ENCODE measurements at regions not wholly inside any gene's neighbourhood (a gene's known extent, or its start where the extent isn't known, plus 50 kb on each side); places are given as distances from the start of the nearest gene placed in this dataset.

DNA sequence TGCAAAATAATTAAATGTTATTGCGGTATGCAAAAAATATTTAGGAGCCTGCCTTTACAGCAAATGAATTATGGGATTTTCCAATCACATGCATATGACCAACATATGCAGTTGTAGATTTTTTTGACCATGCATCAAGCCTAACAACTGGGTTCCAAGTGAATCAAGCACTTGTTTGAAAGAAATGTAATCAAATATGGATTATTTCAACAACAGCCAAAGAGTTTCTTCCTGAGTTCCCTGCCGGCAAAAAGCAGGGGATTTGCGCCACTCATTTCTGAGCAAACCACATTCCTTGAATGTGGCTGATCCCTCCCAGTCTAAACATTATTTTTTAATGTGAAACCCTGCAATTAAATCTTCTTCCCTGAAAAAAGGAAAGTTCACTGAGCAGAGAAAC is 100.1 kb upstream of the ADTRP start:
- TF ChIP-seq TAF1 (IDR thresholded peaks at IDR 0.05; ENCODE audit: borderline replicate concordance, insufficient read depth, low read length) = no peak
- no peak for TF ChIP-seq SIN3A (IDR thresholded peaks at IDR 0.05; ENCODE audit: borderline replicate concordance, insufficient read depth, low read length)
- TF ChIP-seq FOXP2 (optimal IDR thresholded peaks at IDR 0.05; ENCODE audit: borderline replicate concordance, extremely low read depth, extremely low read length, insufficient read depth) = no peak
- no peak for TF ChIP-seq POLR2AphosphoS5 (IDR thresholded peaks at IDR 0.05; ENCODE audit: low read depth, low read length)
- TF ChIP-seq, protein P1, sequence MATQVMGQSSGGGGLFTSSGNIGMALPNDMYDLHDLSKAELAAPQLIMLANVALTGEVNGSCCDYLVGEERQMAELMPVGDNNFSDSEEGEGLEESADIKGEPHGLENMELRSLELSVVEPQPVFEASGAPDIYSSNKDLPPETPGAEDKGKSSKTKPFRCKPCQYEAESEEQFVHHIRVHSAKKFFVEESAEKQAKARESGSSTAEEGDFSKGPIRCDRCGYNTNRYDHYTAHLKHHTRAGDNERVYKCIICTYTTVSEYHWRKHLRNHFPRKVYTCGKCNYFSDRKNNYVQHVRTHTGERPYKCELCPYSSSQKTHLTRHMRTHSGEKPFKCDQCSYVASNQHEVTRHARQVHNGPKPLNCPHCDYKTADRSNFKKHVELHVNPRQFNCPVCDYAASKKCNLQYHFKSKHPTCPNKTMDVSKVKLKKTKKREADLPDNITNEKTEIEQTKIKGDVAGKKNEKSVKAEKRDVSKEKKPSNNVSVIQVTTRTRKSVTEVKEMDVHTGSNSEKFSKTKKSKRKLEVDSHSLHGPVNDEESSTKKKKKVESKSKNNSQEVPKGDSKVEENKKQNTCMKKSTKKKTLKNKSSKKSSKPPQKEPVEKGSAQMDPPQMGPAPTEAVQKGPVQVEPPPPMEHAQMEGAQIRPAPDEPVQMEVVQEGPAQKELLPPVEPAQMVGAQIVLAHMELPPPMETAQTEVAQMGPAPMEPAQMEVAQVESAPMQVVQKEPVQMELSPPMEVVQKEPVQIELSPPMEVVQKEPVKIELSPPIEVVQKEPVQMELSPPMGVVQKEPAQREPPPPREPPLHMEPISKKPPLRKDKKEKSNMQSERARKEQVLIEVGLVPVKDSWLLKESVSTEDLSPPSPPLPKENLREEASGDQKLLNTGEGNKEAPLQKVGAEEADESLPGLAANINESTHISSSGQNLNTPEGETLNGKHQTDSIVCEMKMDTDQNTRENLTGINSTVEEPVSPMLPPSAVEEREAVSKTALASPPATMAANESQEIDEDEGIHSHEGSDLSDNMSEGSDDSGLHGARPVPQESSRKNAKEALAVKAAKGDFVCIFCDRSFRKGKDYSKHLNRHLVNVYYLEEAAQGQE (IDR thresholded peaks at IDR 0.05; ENCODE audit: insufficient read depth in 1 of 2, low read depth in 2 of 2, low read length in 2 of 2) = no peak

DNA sequence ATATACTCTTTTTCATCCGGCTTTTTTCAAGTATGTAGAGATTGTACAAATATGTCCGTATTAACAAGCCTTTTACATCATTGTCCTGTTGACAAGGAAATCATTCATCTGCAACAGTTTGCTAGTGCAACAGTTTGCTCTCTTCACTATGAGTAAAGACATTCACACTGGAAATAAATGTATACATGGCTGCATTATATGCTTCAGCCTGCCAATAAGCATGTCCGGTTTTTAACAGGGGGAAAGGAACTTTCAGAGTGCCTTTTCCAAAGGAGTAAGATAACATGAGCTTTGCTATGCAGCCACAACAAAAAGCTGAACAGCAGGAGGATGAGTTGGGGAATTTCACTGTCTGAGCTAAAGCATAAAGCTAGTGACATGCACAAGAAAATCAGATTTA is 99.4 kb upstream of the ADTRP start:
- TF ChIP-seq, protein P1 (IDR thresholded peaks at IDR 0.05; ENCODE audit: insufficient read depth in 1 of 2, low read depth in 2 of 2, low read length in 2 of 2) = no peak
- no peak for TF ChIP-seq POLR2AphosphoS5 (IDR thresholded peaks at IDR 0.05; ENCODE audit: low read depth, low read length)
- TF ChIP-seq FOXP2 (optimal IDR thresholded peaks at IDR 0.05; ENCODE audit: borderline replicate concordance, extremely low read depth, extremely low read length, insufficient read depth) = no peak
- TF ChIP-seq TAF1 (IDR thresholded peaks at IDR 0.05; ENCODE audit: borderline replicate concordance, insufficient read depth, low read length) = no peak
- no peak for TF ChIP-seq SIN3A (IDR thresholded peaks at IDR 0.05; ENCODE audit: borderline replicate concordance, insufficient read depth, low read length)

DNA sequence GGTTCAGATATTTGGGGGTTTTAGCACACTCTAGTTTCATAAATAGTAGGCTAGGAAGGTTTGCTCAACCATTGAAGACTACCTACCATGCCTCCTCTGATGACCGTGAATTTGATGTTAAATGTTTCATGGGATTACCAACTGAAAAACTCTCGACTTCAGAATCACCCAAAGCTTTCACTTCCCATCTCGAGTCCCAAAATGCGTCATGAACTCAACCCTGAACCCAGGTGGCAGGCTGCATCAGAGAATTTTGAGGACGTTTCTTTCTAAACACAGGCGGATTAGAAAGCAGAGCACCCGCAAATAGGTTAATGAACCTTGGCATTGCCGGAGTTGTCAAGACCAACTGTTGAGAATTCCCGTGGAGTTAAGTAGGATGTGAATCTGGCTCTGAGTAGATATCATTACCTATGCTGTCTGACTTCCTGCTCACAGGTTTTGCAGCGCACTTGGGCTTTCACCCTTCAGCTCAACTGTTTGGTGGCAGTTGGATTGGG is 98.4 kb upstream of the ADTRP start:
- no peak for TF ChIP-seq TAF1 (IDR thresholded peaks at IDR 0.05; ENCODE audit: borderline replicate concordance, insufficient read depth, low read length)
- no peak for TF ChIP-seq SIN3A (IDR thresholded peaks at IDR 0.05; ENCODE audit: borderline replicate concordance, insufficient read depth, low read length)
- TF ChIP-seq, protein P1 (IDR thresholded peaks at IDR 0.05; ENCODE audit: insufficient read depth in 1 of 2, low read depth in 2 of 2, low read length in 2 of 2) = no peak
- TF ChIP-seq POLR2AphosphoS5 (IDR thresholded peaks at IDR 0.05; ENCODE audit: low read depth, low read length) = no peak
- TF ChIP-seq FOXP2 (optimal IDR thresholded peaks at IDR 0.05; ENCODE audit: borderline replicate concordance, extremely low read depth, extremely low read length, insufficient read depth) = no peak

DNA sequence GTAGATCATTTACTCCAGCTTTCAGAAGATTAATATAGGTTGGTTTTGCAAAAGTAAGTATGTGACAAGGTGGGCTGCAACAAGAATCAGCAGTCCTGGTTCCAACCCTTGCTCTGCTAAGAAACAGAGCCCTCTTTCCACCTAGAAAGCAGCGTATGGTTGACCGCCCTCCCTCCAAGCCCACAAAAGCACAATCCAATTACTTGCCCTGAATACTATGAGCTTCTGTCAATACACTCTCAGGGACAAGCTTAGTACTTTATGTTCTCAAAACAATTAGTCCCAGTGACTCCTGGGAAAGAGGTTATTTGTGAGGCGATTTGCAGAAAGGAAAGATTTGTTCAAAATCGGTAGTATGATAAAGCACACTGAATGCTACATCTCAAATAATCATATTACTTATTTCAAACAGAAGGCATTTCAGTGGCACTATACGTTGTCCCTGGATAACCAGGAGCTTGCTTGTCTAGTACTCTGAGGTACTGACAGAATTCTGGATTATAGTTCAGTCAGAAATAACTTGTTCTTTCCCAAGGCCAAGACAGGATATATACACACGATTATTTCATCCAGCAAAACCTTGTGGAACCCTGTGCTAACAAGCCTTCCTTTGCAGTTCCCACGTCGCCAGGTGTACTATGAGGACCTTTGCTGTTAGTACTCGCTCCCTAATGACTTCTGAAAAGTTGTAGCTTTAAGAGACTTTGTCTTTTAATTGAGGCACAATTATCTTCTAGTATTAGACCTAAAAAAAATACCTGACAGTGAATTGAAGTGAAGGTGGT is 96.9 kb upstream of the ADTRP start:
- TF ChIP-seq, protein P1 (IDR thresholded peaks at IDR 0.05; ENCODE audit: insufficient read depth in 1 of 2, low read depth in 2 of 2, low read length in 2 of 2) = no peak
- TF ChIP-seq TAF1 (IDR thresholded peaks at IDR 0.05; ENCODE audit: borderline replicate concordance, insufficient read depth, low read length) (no peak), SIN3A (IDR thresholded peaks at IDR 0.05; ENCODE audit: borderline replicate concordance, insufficient read depth, low read length) (no peak), FOXP2 (optimal IDR thresholded peaks at IDR 0.05; ENCODE audit: borderline replicate concordance, extremely low read depth, extremely low read length, insufficient read depth) (no peak), POLR2AphosphoS5 (IDR thresholded peaks at IDR 0.05; ENCODE audit: low read depth, low read length) (no peak)
